SJSA1 (cell line): ENCODE measurements at regions not wholly inside any gene's neighbourhood (a gene's known extent, or its start where the extent isn't known, plus 50 kb on each side); places are given as distances from the start of the nearest gene placed in this dataset.
"Not testable (repeated sequence)": the region's sequence is repeated elsewhere in the genome, so short reads cannot be mapped to it uniquely, and the experiment has no call there.

Source experiments
- DNase-seq, 2 experiments: peaks; one replicate each; pipeline ENCODE4 v3.0.0-alpha.2; 2015 to 2020; ENCODE audit warnings: low spot score in 2 of 2, low read depth in 1 of 2
- H3K27ac ChIP-seq: fragments of 250-450 bp; sonication (Bioruptor Pico); 2 replicates; pipeline ENCODE4 v1.5.1; 2020; ENCODE audit warnings: mild to moderate bottlenecking, moderate library complexity
- H3K27me3 ChIP-seq: fragments of 250-450 bp; sonication (Bioruptor Pico); replicated peaks from 2 replicates; pipeline ENCODE4 v1.5.1; 2020; ENCODE audit warnings: mild to moderate bottlenecking, moderate library complexity
- H3K36me3 ChIP-seq: fragments of 250-450 bp; sonication (Bioruptor Pico); 2 replicates; pipeline ENCODE4 v1.5.1; 2020; ENCODE audit warnings: mild to moderate bottlenecking
- H3K4me1 ChIP-seq: fragments of 250-450 bp; sonication (Bioruptor Pico); replicated peaks from 2 replicates; pipeline ENCODE4 v1.6.1; 2021; ENCODE audit warnings: mild to moderate bottlenecking
- H3K4me3 ChIP-seq: fragments of 250-450 bp; sonication (Bioruptor Pico); 2 replicates; pipeline ENCODE4 v1.5.1; 2020; ENCODE audit warnings: mild to moderate bottlenecking
- H3K9me3 ChIP-seq: fragments of 250-450 bp; sonication (Bioruptor Pico); replicated peaks from 2 replicates; pipeline ENCODE4 v1.5.1; 2020; ENCODE audit warnings: mild to moderate bottlenecking

- not testable (repeated sequence) for H3K4me3 ChIP-seq, H3K9me3 ChIP-seq, H3K27ac ChIP-seq, H3K27me3 ChIP-seq, H3K36me3 ChIP-seq, H3K4me1 ChIP-seq
- peak in 1 of 2 experiments; percentile 3 for DNase-seq
Measured at GRCh38 chr5:34329201-34329600, 286.2 kb upstream of the C1QTNF3 start.

DNA sequence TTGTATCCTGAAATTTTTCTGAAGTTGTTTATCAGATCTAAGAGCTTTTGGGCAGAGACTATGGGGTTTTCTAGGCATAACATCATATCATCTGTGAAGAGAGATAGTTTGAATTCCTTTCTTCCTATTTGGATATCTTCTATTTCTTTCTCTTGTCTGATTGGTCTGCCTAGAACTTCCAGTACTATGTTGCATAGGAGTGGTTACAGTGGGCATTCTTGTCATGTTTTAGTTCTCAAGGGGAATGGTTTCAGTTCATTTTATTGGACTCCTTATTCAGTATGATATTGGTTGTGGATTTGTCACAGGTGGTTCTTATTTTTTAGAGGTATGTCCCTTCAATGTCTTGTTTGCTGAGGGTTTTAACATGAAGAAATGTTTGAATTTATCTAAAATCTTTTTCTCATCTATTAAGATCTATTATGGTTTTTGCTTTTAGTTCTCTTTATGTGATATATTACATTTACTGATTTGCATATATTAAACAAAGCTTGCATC, 286.6 kb upstream of the C1QTNF3 start:
- not testable (repeated sequence) for H3K27me3 ChIP-seq, H3K36me3 ChIP-seq, H3K9me3 ChIP-seq, DNase-seq, H3K4me3 ChIP-seq, H3K27ac ChIP-seq, H3K4me1 ChIP-seq

DNA sequence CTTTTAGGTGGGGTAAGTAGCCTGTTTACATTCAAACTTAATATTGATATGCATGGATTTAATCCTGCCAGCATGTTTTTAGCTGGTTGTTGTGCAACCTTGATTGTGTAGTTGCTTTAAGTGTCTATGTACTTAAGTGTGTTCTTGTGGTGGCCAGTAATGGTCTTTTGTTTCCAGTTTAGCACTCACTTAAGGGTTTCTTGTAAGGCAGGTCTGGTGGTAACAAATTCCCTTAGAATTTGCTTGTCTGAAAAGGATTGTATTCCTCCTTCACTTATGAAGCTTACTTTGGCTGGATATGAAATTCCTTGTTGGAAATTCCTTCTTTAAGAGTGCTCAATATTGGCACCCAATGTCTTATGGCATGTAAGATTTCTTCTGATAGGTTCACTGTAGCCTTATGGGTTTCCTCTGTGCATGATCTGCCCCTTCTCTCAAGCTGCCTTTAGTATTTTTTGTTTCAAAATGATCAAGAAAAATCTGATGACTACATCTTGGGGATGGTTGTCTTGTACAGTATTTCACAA, 289.0 kb upstream of the C1QTNF3 start:
- H3K36me3 ChIP-seq, H3K4me1 ChIP-seq, H3K27me3 ChIP-seq, H3K27ac ChIP-seq, H3K4me3 ChIP-seq, H3K9me3 ChIP-seq, DNase-seq: not testable (repeated sequence)

DNA sequence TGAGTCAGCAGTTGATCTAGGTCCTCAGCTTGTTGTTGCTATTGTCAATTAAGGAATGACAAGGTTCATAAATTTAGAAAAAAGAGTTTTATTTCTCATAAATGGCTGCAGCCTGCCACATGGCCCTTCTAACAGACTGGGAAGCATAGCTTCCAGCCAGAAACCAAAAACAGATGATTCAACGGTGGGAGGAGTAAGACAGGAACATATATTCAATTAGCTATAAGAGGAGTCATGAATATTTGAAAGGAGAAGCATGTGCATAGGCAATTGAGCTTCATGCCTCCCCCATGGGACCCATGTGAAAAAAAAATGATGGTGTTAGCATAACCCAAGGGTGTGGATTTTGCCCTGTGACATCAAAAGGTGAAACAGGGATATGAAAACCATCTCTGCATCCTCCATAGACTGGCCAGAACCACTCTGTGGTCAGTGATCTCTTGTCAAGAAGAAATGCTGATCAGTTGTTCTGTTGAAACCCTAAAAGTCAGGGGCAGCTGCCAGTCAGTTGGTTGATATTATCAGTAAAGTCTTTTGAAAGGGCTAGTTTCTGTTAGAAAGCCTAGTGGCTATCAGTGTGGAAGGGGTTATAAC, 296.5 kb upstream of the C1QTNF3 start:
- not testable (repeated sequence) for H3K27me3 ChIP-seq, H3K36me3 ChIP-seq, H3K27ac ChIP-seq, H3K4me1 ChIP-seq, H3K4me3 ChIP-seq, DNase-seq, H3K9me3 ChIP-seq

GRCh38 chr5:34354440-34354839, 301.7 kb upstream of the RAI14 start:
- H3K4me3 ChIP-seq, DNase-seq, H3K36me3 ChIP-seq, H3K27me3 ChIP-seq, H3K9me3 ChIP-seq, H3K4me1 ChIP-seq, H3K27ac ChIP-seq: not testable (repeated sequence)

GRCh38 chr5:34371417-34371816, 284.7 kb upstream of the RAI14 start:
- not testable (repeated sequence) for H3K27ac ChIP-seq, H3K4me3 ChIP-seq, DNase-seq, H3K27me3 ChIP-seq, H3K4me1 ChIP-seq, H3K36me3 ChIP-seq, H3K9me3 ChIP-seq

GRCh38 chr5:34371817-34372216, 284.3 kb upstream of the RAI14 start:
- H3K36me3 ChIP-seq, H3K9me3 ChIP-seq, H3K27ac ChIP-seq, H3K27me3 ChIP-seq, DNase-seq, H3K4me1 ChIP-seq, H3K4me3 ChIP-seq: not testable (repeated sequence)

- not testable (repeated sequence) for H3K27me3 ChIP-seq, H3K36me3 ChIP-seq, H3K27ac ChIP-seq, DNase-seq, H3K4me1 ChIP-seq, H3K4me3 ChIP-seq, H3K9me3 ChIP-seq
Measured at GRCh38 chr5:34372739-34373138, 283.4 kb upstream of the RAI14 start.

DNA sequence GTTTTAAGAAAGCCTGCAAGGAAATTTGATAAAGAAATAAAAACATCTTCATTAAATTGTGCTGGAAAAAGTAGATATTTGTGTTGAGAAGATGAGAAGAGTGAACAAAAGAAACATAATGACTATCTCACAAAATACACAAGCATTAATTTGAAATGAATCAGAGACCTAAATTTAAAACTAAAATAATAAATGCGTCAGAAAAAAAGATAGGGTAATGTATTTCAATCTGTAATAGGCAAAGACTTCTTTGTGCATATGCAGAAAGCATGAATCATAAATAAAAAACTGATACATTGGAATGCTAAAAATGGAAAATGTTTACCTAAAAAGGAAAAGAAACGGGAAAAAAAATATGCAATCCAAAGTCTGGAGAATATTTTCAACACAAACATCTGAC, 278.5 kb upstream of the RAI14 start:
- DNase-seq, H3K9me3 ChIP-seq, H3K27ac ChIP-seq, H3K27me3 ChIP-seq, H3K4me3 ChIP-seq, H3K36me3 ChIP-seq, H3K4me1 ChIP-seq: not testable (repeated sequence)

- H3K27me3 ChIP-seq, H3K9me3 ChIP-seq, DNase-seq, H3K27ac ChIP-seq, H3K36me3 ChIP-seq, H3K4me1 ChIP-seq, H3K4me3 ChIP-seq: not testable (repeated sequence)
Measured at GRCh38 chr5:34378498-34378897, 277.6 kb upstream of the RAI14 start.

GRCh38 chr5:34388754-34389153, 267.4 kb upstream of the RAI14 start:
- not testable (repeated sequence) for H3K36me3 ChIP-seq, H3K27me3 ChIP-seq, H3K4me3 ChIP-seq, H3K4me1 ChIP-seq, DNase-seq, H3K9me3 ChIP-seq, H3K27ac ChIP-seq

- Histone ChIP-seq H3K4me3 (no peak overlapping the region), H3K27ac (no peak overlapping the region)
- no peak for DNase-seq
Measured at GRCh38 chr5:34409373-34409772, 246.8 kb upstream of the RAI14 start.

GRCh38 chr5:34410411-34411139, 245.6 kb upstream of the RAI14 start:
- no peaks in the 10 kb centered on the region for H3K36me3 ChIP-seq
- no peak overlapping the region for H3K27ac ChIP-seq
- H3K4me1 ChIP-seq, result peaks cover 21% of the 10 kb centered on the region
- DNase-seq, result no peak
- H3K4me3 ChIP-seq, result no peak overlapping the region
- no peaks in the 10 kb centered on the region for H3K27me3 ChIP-seq
- no peaks in the 10 kb centered on the region for H3K9me3 ChIP-seq

More at GRCh38 chr5:34409373-34409772, 246.8 kb upstream of the RAI14 start:
- Histone ChIP-seq H3K27me3 (no peaks in the 10 kb centered on the region), H3K9me3 (no peaks in the 10 kb centered on the region), H3K36me3 (no peaks in the 10 kb centered on the region), H3K4me1 (peaks cover 21% of the 10 kb centered on the region)

- DNase-seq, result no peak
- Histone ChIP-seq H3K27me3 (no peaks in the 10 kb centered on the region), H3K27ac (0 out of 2 replicates have a peak overlapping the region, but pooled peaks have one; percentile 20), H3K4me1 (peaks cover 21% of the 10 kb centered on the region), H3K4me3 (no peak overlapping the region), H3K9me3 (no peaks in the 10 kb centered on the region), H3K36me3 (no peaks in the 10 kb centered on the region)
Measured at GRCh38 chr5:34411470-34412346, 244.4 kb upstream of the RAI14 start.
